ENCODE measurements at regions not wholly inside any gene's neighbourhood (a gene's known extent, or its start where the extent isn't known, plus 50 kb on each side); places are given as distances from the start of the nearest gene placed in this dataset.

- DNase-seq = peak; percentile 58
- intact Hi-C loops (cut with micrococcal nuclease) = loop anchor here (1.0 to 10.0 kb wide), 5 partner anchors 88 to 408 kb away; no protein-coding TSS in a partner anchor
- no peak for TF ChIP-seq EZH2phosphoT487 (IDR thresholded peaks at IDR 0.05; ENCODE audit: borderline replicate concordance, low read length)
- no peak for TF ChIP-seq EZH2 (IDR thresholded peaks at IDR 0.05; ENCODE audit: low read length, unreplicated experiment)
- peak; percentile 77 for TF ChIP-seq CTCF (conservative IDR thresholded peaks at IDR 0.05; ENCODE audit: low read depth, low read length)
- Histone ChIP-seq H3F3A (ENCODE audit: low read length, unreplicated experiment) (no peaks in the 10 kb centered on the region), H3K27ac (ENCODE audit: low read length) (no peak overlapping the region), H3K4me3 (ENCODE audit: low read length) (no peak overlapping the region), H3K4me2 (ENCODE audit: low read length) (no peak overlapping the region), H3K9ac (ENCODE audit: low read length) (no peak overlapping the region), H3K27me3 (ENCODE audit: low read length) (no peaks in the 10 kb centered on the region), H3K9me2 (replicated peaks; ENCODE audit: low read length) (no peaks in the 10 kb centered on the region), H3K9me3 (ENCODE audit: low read length) (no peaks in the 10 kb centered on the region), H4K20me1 (ENCODE audit: low read length) (no peaks in the 10 kb centered on the region), H2AFZ (ENCODE audit: low read length) (no peak overlapping the region), H3K4me1 (ENCODE audit: insufficient read depth, low read length) (peaks cover 4% of the 10 kb centered on the region; the same call in 1 of the 2 replicates), H3K36me3 (ENCODE audit: low read depth, low read length) (no peaks in the 10 kb centered on the region), H3K79me2 (ENCODE audit: low read length) (no peaks in the 10 kb centered on the region)
- CTCF ChIA-PET = interaction anchor here (0.6 to 1.7 kb wide), 9 partner anchors 31 to 379 kb away, joined by 3 to 38 read pairs (median 4); no protein-coding TSS in a partner anchor
- BruUV-seq (replicated peaks) = no TSS peak
- peak; percentile 28; the same call in 1 of the 2 replicates for ATAC-seq
- POLR2A ChIA-PET (ENCODE audit: unreplicated experiment) = no interaction called here
Observed at GRCh38 chr17:63082273-63082861, 116.3 kb downstream of the TANC2 start.

GRCh38 chr17:63082952-63083351, 116.9 kb downstream of the TANC2 start:
- H3K4me2 ChIP-seq (ENCODE audit: low read length) = no peak overlapping the region
- H3K36me3 ChIP-seq (ENCODE audit: low read depth, low read length) = no peaks in the 10 kb centered on the region
- no TSS peak for BruUV-seq (replicated peaks)
- ATAC-seq (peak; percentile 40), DNase-seq (no peak)
- no peaks in the 10 kb centered on the region for H3F3A ChIP-seq (ENCODE audit: low read length, unreplicated experiment)
- H3K9ac ChIP-seq (ENCODE audit: low read length) = no peak overlapping the region
- H4K20me1 ChIP-seq (ENCODE audit: low read length) = no peaks in the 10 kb centered on the region
- CTCF ChIA-PET = interaction anchor here (0.6 to 1.7 kb wide), 4 partner anchors 87 to 323 kb away, joined by 3 to 38 read pairs (median 8); no protein-coding TSS in a partner anchor
- no peak overlapping the region for H2AFZ ChIP-seq (ENCODE audit: low read length)
- peaks cover 4% of the 10 kb centered on the region; the same call in 1 of the 2 replicates for H3K4me1 ChIP-seq (ENCODE audit: insufficient read depth, low read length)
- POLR2A ChIA-PET (ENCODE audit: unreplicated experiment) = no interaction called here
- no peaks in the 10 kb centered on the region for H3K27me3 ChIP-seq (ENCODE audit: low read length)
- H3K4me3 ChIP-seq (ENCODE audit: low read length) = no peak overlapping the region
- intact Hi-C loops (cut with micrococcal nuclease) = loop anchor here (1.0 to 10.0 kb wide), 5 partner anchors 88 to 408 kb away; no protein-coding TSS in a partner anchor
- H3K79me2 ChIP-seq (ENCODE audit: low read length) = no peaks in the 10 kb centered on the region
- H3K27ac ChIP-seq (ENCODE audit: low read length) = no peak overlapping the region
- no peaks in the 10 kb centered on the region for H3K9me2 ChIP-seq (replicated peaks; ENCODE audit: low read length)
- H3K9me3 ChIP-seq (ENCODE audit: low read length) = no peaks in the 10 kb centered on the region
- TF ChIP-seq EZH2 (IDR thresholded peaks at IDR 0.05; ENCODE audit: low read length, unreplicated experiment) (no peak), EZH2phosphoT487 (IDR thresholded peaks at IDR 0.05; ENCODE audit: borderline replicate concordance, low read length) (no peak), CTCF (conservative IDR thresholded peaks at IDR 0.05; ENCODE audit: low read depth, low read length) (no peak)

All from PC-3 (cell line).